SK-N-SH treated with all-trans-retinoic acid at 6 μM for 48 hours (cell line): ENCODE measurements at regions not wholly inside any gene's neighbourhood (a gene's known extent, or its start where the extent isn't known, plus 50 kb on each side); places are given as distances from the start of the nearest gene placed in this dataset.

Experiments
- ATAC-seq: fragments of 200-7000 bp; cut with Tn5 transposase; 3 replicates; pipeline ENCODE4 v1.9.1; 2020; ENCODE audit warnings: mild to moderate bottlenecking, moderate library complexity
- ARNTL ChIP-seq: fragments of 450-650 bp; formaldehyde crosslinking; IDR thresholded peaks from 2 replicates; pipeline ENCODE4 v1.5.0; 2020; ENCODE audit warnings: low read depth, mild to moderate bottlenecking, moderate library complexity, borderline replicate concordance
- CREB5 ChIP-seq: fragments of 250-450 bp; sonication (Bioruptor Pico); IDR thresholded peaks from 2 replicates; pipeline ENCODE4 v1.5.1; 2020; ENCODE audit warnings: low read depth, mild to moderate bottlenecking, moderate library complexity
- CSDC2 ChIP-seq: fragments of 250-450 bp; sonication (Bioruptor Pico); IDR thresholded peaks from 2 replicates; pipeline ENCODE4 v1.5.0; 2020; ENCODE audit warnings: mild to moderate bottlenecking, moderate library complexity
- CSRNP3 ChIP-seq: fragments of 250-450 bp; sonication (Bioruptor Pico); IDR thresholded peaks from 2 replicates; pipeline ENCODE4 v1.5.1; 2021; ENCODE audit warnings: mild to moderate bottlenecking, moderate library complexity
- ESRRG ChIP-seq: fragments of 250-450 bp; sonication (Bioruptor Pico); IDR thresholded peaks from 2 replicates; pipeline ENCODE4 v1.6.1; 2021; ENCODE audit warnings: mild to moderate bottlenecking
- GLIS3 ChIP-seq: fragments of 250-450 bp; sonication (Bioruptor Pico); IDR thresholded peaks from 2 replicates; pipeline ENCODE4 v1.5.0; 2020; ENCODE audit warnings: mild to moderate bottlenecking, moderate library complexity
- ISL1 ChIP-seq: fragments of 250-450 bp; sonication (Bioruptor Pico); IDR thresholded peaks from 2 replicates; pipeline ENCODE4 v2.1.2; 2022; ENCODE audit warnings: mild to moderate bottlenecking, moderate library complexity
- OSR1 ChIP-seq: fragments of 250-450 bp; sonication (Bioruptor Pico); IDR thresholded peaks from 2 replicates; pipeline ENCODE4 v1.8.0; 2022; ENCODE audit warnings: moderate library complexity, mild to moderate bottlenecking, inconsistent platforms
- PATZ1 ChIP-seq: fragments of 250-450 bp; sonication (Bioruptor Pico); IDR thresholded peaks from 2 replicates; pipeline ENCODE4 v1.8.0; 2020; ENCODE audit warnings: mild to moderate bottlenecking, moderate library complexity, borderline replicate concordance
- POU6F1 ChIP-seq: fragments of 250-450 bp; sonication (Bioruptor Pico); IDR thresholded peaks from 2 replicates; pipeline ENCODE4 v1.8.0; 2021; ENCODE audit warnings: low read depth, mild to moderate bottlenecking, moderate library complexity, borderline replicate concordance
- PPARA ChIP-seq: fragments of 250-450 bp; sonication (Bioruptor Pico); IDR thresholded peaks from 2 replicates; pipeline ENCODE4 v1.5.0; 2020; ENCODE audit warnings: mild to moderate bottlenecking, borderline replicate concordance
- RARB ChIP-seq: fragments of 250-450 bp; sonication (Bioruptor Pico); IDR thresholded peaks from 2 replicates; pipeline ENCODE4 v1.8.0; 2021; ENCODE audit warnings: mild to moderate bottlenecking, moderate library complexity
- TCF4 ChIP-seq: fragments of 250-450 bp; sonication (Bioruptor Pico); IDR thresholded peaks from 2 replicates; pipeline ENCODE4 v1.8.0; 2021; ENCODE audit warnings: mild to moderate bottlenecking, moderate library complexity, borderline replicate concordance
- TOX ChIP-seq: fragments of 250-450 bp; sonication (Bioruptor Pico); IDR thresholded peaks from 2 replicates; pipeline ENCODE4 v1.8.0; 2021; ENCODE audit warnings: mild to moderate bottlenecking, moderate library complexity, borderline replicate concordance
- TSHZ2 ChIP-seq: fragments of 250-450 bp; sonication (Bioruptor Pico); IDR thresholded peaks from 2 replicates; pipeline ENCODE4 v1.5.0; 2020; ENCODE audit warnings: mild to moderate bottlenecking, moderate library complexity
- ZFP30 ChIP-seq: fragments of 450-650 bp; formaldehyde crosslinking; IDR thresholded peaks from 2 replicates; pipeline ENCODE4 v1.5.0; 2022; ENCODE audit warnings: mild to moderate bottlenecking, moderate library complexity
- ZNF565 ChIP-seq: fragments of 450-650 bp; formaldehyde crosslinking; conservative IDR thresholded peaks from 2 replicates; pipeline ENCODE4 v1.5.0; 2020; ENCODE audit warnings: low read depth, mild to moderate bottlenecking, moderate library complexity
- ZNF70 ChIP-seq: fragments of 450-650 bp; formaldehyde crosslinking; IDR thresholded peaks from 2 replicates; pipeline ENCODE4 v1.5.0; 2020; ENCODE audit warnings: mild to moderate bottlenecking, moderate library complexity

- no peak for TF ChIP-seq TSHZ2 (CRISPR knock-in tag)
- TF ChIP-seq ZNF70 (CRISPR knock-in tag): no peak
- no peak for TF ChIP-seq PATZ1 (CRISPR knock-in tag)
- TF ChIP-seq ZNF565 (CRISPR knock-in tag): no peak
- no peak for TF ChIP-seq TCF4
Observed at GRCh38 chr13:44307255-44307654, 66.4 kb upstream of the SERP2 start (continued).

- ATAC-seq: no peak
- no peak for TF ChIP-seq ESRRG (CRISPR knock-in tag)
- TF ChIP-seq RARB: no peak
- no peak for TF ChIP-seq TCF4
- TF ChIP-seq PATZ1 (CRISPR knock-in tag): no peak
- TF ChIP-seq ARNTL (CRISPR knock-in tag): no peak
- no peak for TF ChIP-seq GLIS3 (CRISPR knock-in tag)
- TF ChIP-seq ISL1 (CRISPR knock-in tag): no peak
- TF ChIP-seq ZNF565 (CRISPR knock-in tag): no peak
- TF ChIP-seq TOX (CRISPR knock-in tag): no peak
- TF ChIP-seq PPARA (CRISPR knock-in tag): no peak
- TF ChIP-seq CREB5 (CRISPR knock-in tag): no peak
- no peak for TF ChIP-seq OSR1 (CRISPR knock-in tag)
- TF ChIP-seq CSRNP3 (CRISPR knock-in tag): no peak
- no peak for TF ChIP-seq ZFP30 (CRISPR knock-in tag)
- no peak for TF ChIP-seq POU6F1 (CRISPR knock-in tag)
- TF ChIP-seq CSDC2 (CRISPR knock-in tag): no peak
- TF ChIP-seq ZNF70 (CRISPR knock-in tag): no peak
- no peak for TF ChIP-seq TSHZ2 (CRISPR knock-in tag)
Observed at GRCh38 chr13:44307844-44308243, 65.8 kb upstream of the SERP2 start.
